GM12892 (cell line): ENCODE measurements at regions not wholly inside any gene's neighbourhood (a gene's known extent, or its start where the extent isn't known, plus 50 kb on each side); places are given as distances from the start of the nearest gene placed in this dataset.

Experiments
- POLR2A ChIP-seq: IDR thresholded peaks from 2 replicates; pipeline ENCODE4 v1.6.1; 2011; ENCODE audit warnings: low read depth, low read length, control low read depth
- POLR2AphosphoS5 ChIP-seq: IDR thresholded peaks from 2 replicates; pipeline ENCODE4 v1.6.1; 2011; ENCODE audit warnings: low read depth, low read length, control low read depth

GRCh38 chr14:61965030-61965745 lies 203.0 kb downstream of the SNAPC1 start:
- no peak for TF ChIP-seq POLR2A
- TF ChIP-seq POLR2AphosphoS5, result no peak
